ENCODE measurements at regions not wholly inside any gene's neighbourhood (a gene's known extent, or its start where the extent isn't known, plus 50 kb on each side); places are given as distances from the start of the nearest gene placed in this dataset.
"Not testable (repeated sequence)": the region's sequence is repeated elsewhere in the genome, so short reads cannot be mapped to it uniquely, and the experiment has no call there.

DNA sequence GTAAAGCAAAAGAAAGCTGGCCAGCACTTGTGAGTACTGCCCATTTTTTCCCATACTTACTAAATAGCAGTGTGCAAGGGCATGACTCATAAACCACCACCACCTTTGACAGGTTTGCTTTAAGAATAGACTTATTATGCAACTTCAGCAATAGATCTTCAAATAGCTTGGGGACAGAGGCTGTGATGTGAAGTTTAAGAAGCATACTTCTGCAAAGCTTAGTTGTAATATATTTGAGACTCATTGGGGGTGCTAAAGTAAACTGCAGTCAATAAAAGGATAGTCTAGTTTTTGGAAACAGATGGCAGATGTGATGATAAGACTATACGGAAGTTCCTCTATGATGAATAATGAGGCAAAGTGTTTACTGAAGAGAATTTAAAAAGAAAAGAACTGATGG is 210.0 kb downstream of the PLA2G4A start:
- DNase-seq (ENCODE audit: low spot score) (no peak), ATAC-seq (ENCODE audit: low FRiP score) (no peak)
- TF ChIP-seq CTCF (IDR thresholded peaks at IDR 0.05) = no peak

- DNase-seq (ENCODE audit: low spot score) (no peak), ATAC-seq (ENCODE audit: low FRiP score) (no peak)
- no peak for TF ChIP-seq CTCF (IDR thresholded peaks at IDR 0.05)
These were observed 212.4 kb downstream of the PLA2G4A start for GRCh38 chr1:187041104-187041503.

DNA sequence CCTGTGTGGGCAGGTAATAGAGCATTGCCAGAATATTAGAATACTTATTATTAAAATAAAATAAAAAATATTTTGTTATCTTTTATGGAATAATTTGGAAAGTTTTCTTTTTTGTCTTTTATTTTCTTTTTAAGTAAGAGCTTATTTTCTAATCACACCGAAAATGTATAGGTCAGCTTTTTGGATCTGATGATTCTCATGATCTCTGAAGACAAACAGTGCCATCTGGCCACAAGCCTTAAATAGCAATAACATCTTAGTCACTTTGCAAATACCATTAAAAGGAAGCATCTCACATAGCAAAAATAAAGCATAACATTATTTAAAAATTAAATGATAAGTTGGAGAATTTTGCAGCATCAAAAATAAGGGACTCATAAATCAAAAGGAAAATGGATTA is 213.8 kb downstream of the PLA2G4A start:
- ATAC-seq (ENCODE audit: low FRiP score) (no peak), DNase-seq (ENCODE audit: low spot score) (no peak)
- no peak for TF ChIP-seq CTCF (IDR thresholded peaks at IDR 0.05)

- not testable (repeated sequence) for ATAC-seq (ENCODE audit: low FRiP score); DNase-seq (ENCODE audit: low spot score)
These were observed 214.7 kb downstream of the PLA2G4A start for GRCh38 chr1:187043433-187043832.

DNA sequence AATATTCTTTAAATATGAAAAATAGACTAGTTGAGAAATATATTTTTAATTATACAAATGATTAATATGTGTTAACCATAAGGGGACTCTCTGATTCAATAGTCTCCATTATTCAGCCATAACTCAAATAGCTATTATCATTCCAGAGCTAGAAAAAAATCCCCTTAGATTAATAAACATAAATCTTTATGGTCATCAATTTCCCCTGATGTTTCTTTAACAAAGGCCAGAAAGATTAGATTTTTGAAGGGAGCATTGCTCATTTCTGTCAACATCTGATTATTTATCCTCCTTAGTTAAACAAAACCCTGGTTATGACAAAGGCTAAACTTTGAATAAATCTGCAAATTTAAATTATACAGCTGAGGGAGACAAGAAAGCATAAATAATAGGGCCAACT is 215.7 kb downstream of the PLA2G4A start:
- ATAC-seq (ENCODE audit: low FRiP score) = no peak
- TF ChIP-seq CTCF (IDR thresholded peaks at IDR 0.05) = no peak

GRCh38 chr1:187045371-187045770 is 216.6 kb downstream of the PLA2G4A start:
- no peak for DNase-seq (ENCODE audit: low spot score)
- ATAC-seq (ENCODE audit: low FRiP score) = no peak
- TF ChIP-seq CTCF (IDR thresholded peaks at IDR 0.05) = no peak

More for the DNA sequence above, 215.7 kb downstream of the PLA2G4A start:
- DNase-seq (ENCODE audit: low spot score) = no peak

DNA sequence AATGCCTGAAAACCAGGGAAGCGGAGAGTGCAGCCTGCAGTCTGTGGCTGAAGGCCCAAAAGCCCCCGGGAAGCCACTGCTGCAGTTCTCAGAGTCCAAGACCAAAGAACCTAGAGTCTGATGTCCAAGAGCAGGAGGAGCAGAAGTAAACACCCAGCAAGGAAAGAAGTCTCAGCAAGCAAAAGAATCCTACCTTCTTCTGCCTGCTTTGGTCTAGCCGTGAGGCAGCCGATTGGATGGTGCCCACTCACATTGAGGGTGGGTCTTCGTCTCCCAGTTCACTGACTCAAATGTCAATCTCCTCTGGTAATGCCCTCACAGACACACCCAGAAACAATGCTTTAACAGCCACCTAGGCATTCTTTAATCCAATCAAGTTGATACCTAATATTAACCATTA is 217.5 kb downstream of the PLA2G4A start:
- ATAC-seq (ENCODE audit: low FRiP score) = no peak
- TF ChIP-seq CTCF (IDR thresholded peaks at IDR 0.05) = no peak
- DNase-seq (ENCODE audit: low spot score) = no peak

DNA sequence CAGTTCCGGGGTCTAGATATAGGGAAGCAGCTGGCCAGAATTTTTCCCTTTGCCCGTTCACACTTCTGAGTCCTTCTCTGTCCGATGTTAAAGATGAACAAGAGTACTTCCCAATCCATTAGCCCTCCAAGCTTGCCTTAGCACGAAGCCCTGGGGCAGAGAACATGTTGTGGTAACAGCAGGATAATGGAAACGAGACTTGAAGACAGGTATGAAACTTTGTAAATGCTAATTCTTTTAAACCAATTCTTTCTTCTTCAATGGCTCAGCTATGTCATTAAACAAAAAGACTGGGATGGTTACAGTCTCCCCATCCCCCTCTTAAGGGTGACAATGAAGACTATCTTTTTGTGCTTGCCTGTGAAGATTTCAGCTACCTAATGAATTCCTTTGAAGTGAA is 218.5 kb downstream of the PLA2G4A start:
- no peak for ATAC-seq (ENCODE audit: low FRiP score)
- no peak for TF ChIP-seq CTCF (IDR thresholded peaks at IDR 0.05)
- no peak for DNase-seq (ENCODE audit: low spot score)

Measured in omental fat pad (tissue), 3 donors.